Right lobe of liver (tissue), 6 donors: ENCODE measurements at regions not wholly inside any gene's neighbourhood (a gene's known extent, or its start where the extent isn't known, plus 50 kb on each side); places are given as distances from the start of the nearest gene placed in this dataset.

Source experiments
- ATAC-seq, 4 donors: fragments of 200-7000 bp; cut with Tn5 transposase; one replicate each; pipeline ENCODE4 v1.9.1; 2020; ENCODE audit warnings: mild to moderate bottlenecking in 4 of 4, moderate library complexity in 4 of 4
- DNase-seq, 3 donors: peaks; one replicate each; pipeline ENCODE4 v3.0.0-alpha.2; 2020
- H3K27ac ChIP-seq, 3 donors: fragments of 200-600 bp; one replicate each; pipeline ENCODE4 v1.8.0; 2022
- H3K27me3 ChIP-seq, 2 donors: fragments of 200-600 bp; one replicate each; pipeline ENCODE4 v1.8.0; 2022
- H3K36me3 ChIP-seq, 4 donors: fragments of 200-600 bp; sonication (generic) in 1 of 4; one replicate each; pipeline versions ENCODE4 v1.5.1 to v1.8.0; 2017 to 2022; ENCODE audit warnings: control low read depth in 1 of 4
- H3K4me1 ChIP-seq, 4 donors: fragments of 200-600 bp; sonication (generic) in 1 of 4; one replicate each; pipeline versions ENCODE4 v1.5.1 to v1.8.0; 2017 to 2022; ENCODE audit warnings: control low read depth in 1 of 4
- H3K4me3 ChIP-seq, 3 donors: fragments of 200-600 bp; one replicate each; pipeline ENCODE4 v1.8.0; 2022
- H3K9me3 ChIP-seq, 4 donors: fragments of 200-600 bp; sonication (generic) in 1 of 4; one replicate each; pipeline versions ENCODE4 v1.5.1 to v1.8.0; 2017 to 2022; ENCODE audit warnings: control low read depth in 1 of 4
- POLR2A ChIP-seq: fragments of 450-650 bp; IDR thresholded peaks from one replicate; pipeline ENCODE4 v1.6.1; 2017; ENCODE audit warnings: antibody characterized with exemption, mild to moderate bottlenecking
- WGBS: methylation state at CpG from one replicate; pipeline ENCODE4 v1.1.6; 2018; ENCODE audit warnings: low coverage, low lambda C conversion rate; ENCODE audit not compliant: insufficient coverage; ENCODE audit errors: missing lambda C conversion rate; 5-methylcytosine and 5-hydroxymethylcytosine counted together
- intact Hi-C, 2 donors: fragments of 100-400 bp; cut with DNase I; formaldehyde crosslinking; loops; one replicate each; pipeline versions ENCODE4 v1.11.2 to v1.14.1; 2022
- TF ChIP-seq, protein P1 (sequence below), 4 donors: fragments of 200-600 bp in 3 of 4; fragments of 450-650 bp in 1 of 4; IDR thresholded peaks; one replicate each; pipeline versions ENCODE4 v1.5.1 to v1.8.0; 2016 to 2022; ENCODE audit warnings: antibody characterized with exemption in 4 of 4, mild to moderate bottlenecking in 2 of 4
- donor health status: DM: no; HTN: yes; CAD: no.
- donor health status: DM: no; HTN: no; CAD: no.
- donor health status: DM: no; HTN: no; CAD: no.
- donor health status: DM: no; HTN: yes; CAD: no.
- donor health status: DM: no; HTN: yes; CAD: no.

DNA sequence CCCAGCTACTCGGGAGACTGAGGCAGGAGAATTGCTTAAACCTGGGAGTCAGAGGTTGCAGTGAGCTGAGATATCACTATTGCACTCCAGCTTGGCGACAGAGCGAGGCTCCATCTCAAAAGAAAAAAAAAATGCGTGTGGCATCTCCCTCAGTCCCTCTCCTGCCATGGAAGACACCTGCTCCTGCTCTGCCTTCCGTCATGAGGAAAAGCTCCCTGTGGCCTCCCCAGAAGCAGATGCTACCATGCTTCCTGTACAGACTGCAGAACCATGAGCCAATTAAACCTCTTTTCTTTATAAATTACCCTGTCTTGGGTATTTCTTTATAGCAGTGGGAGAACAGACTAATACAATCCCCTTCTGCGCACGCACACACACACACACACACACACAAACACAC, 249.4 kb downstream of the MN1 start:
- DNase-seq (no peak), ATAC-seq (no peak)
- no peak for TF ChIP-seq POLR2A
- TF ChIP-seq, protein P1, sequence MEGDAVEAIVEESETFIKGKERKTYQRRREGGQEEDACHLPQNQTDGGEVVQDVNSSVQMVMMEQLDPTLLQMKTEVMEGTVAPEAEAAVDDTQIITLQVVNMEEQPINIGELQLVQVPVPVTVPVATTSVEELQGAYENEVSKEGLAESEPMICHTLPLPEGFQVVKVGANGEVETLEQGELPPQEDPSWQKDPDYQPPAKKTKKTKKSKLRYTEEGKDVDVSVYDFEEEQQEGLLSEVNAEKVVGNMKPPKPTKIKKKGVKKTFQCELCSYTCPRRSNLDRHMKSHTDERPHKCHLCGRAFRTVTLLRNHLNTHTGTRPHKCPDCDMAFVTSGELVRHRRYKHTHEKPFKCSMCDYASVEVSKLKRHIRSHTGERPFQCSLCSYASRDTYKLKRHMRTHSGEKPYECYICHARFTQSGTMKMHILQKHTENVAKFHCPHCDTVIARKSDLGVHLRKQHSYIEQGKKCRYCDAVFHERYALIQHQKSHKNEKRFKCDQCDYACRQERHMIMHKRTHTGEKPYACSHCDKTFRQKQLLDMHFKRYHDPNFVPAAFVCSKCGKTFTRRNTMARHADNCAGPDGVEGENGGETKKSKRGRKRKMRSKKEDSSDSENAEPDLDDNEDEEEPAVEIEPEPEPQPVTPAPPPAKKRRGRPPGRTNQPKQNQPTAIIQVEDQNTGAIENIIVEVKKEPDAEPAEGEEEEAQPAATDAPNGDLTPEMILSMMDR (IDR thresholded peaks at IDR 0.05), result no peak
- no peaks in the 10 kb centered on the region for H3K27me3 ChIP-seq
- no peak overlapping the region for H3K27ac ChIP-seq
- no peaks in the 10 kb centered on the region for H3K36me3 ChIP-seq
- intact Hi-C loops, result no loop called here
- H3K4me3 ChIP-seq, result no peak overlapping the region
- H3K9me3 ChIP-seq, result no peaks in the 10 kb centered on the region
- WGBS, result 96% methylated on average over 4 of the region's 7 CpGs
- no peaks in the 10 kb centered on the region for H3K4me1 ChIP-seq

- Histone ChIP-seq H3K27ac (no peak overlapping the region), H3K4me3 (no peak overlapping the region), H3K36me3 (no peaks in the 10 kb centered on the region), H3K27me3 (no peaks in the 10 kb centered on the region), H3K9me3 (no peaks in the 10 kb centered on the region), H3K4me1 (no peaks in the 10 kb centered on the region)
- no peak for TF ChIP-seq POLR2A
- TF ChIP-seq, protein P1 (IDR thresholded peaks at IDR 0.05), result no peak
- WGBS, result 90% methylated on average over 1 of the region's 1 CpG
- DNase-seq (no peak), ATAC-seq (no peak)
- intact Hi-C loops, result no loop called here
These were observed 248.7 kb downstream of the MN1 start for GRCh38 chr22:27552863-27553262.

DNA sequence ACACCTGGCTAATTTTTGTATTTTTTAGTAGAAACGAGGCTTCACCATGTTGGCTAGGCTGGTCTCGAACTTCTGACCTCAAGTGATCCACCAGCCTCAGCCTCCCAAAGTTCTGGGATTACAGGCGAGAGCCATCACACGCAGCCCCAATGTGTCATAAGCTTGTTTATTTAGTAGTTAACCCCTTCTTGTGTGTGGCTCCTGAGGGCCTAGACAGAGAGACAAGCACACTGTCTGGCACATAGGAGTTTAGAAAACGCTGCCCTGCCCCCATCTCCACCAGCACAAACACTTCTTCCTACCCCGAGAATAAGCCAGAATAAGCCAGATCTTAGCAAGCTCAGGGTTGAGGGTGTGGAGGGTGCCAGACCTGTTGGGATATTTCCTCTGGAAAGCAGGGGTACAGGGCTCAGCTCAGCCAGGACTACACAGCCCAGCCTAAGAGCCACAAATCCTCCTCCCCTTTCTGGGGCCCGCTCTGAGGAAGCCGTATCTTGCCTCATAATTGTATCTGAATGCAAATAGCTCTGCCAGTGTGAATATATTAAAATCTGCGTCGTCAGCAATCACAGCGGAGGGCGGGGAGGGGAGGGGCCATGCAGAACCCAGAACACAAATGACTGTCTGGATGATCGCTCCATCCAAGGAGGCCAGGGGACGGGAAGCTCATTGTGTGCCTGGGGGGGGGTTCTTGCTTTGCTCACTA, 247.3 kb downstream of the MN1 start:
- no peaks in the 10 kb centered on the region for H3K36me3 ChIP-seq
- no peak for ATAC-seq
- intact Hi-C loops, result no loop called here
- DNase-seq, result no peak
- 38% methylated on average over 12 of the region's 14 CpGs for WGBS
- H3K9me3 ChIP-seq, result no peaks in the 10 kb centered on the region
- no peak overlapping the region for H3K27ac ChIP-seq
- TF ChIP-seq, protein P1 (IDR thresholded peaks at IDR 0.05), result no peak
- no peak for TF ChIP-seq POLR2A
- H3K4me3 ChIP-seq, result no peak overlapping the region
- no peaks in the 10 kb centered on the region for H3K4me1 ChIP-seq
- H3K27me3 ChIP-seq, result no peaks in the 10 kb centered on the region

DNA sequence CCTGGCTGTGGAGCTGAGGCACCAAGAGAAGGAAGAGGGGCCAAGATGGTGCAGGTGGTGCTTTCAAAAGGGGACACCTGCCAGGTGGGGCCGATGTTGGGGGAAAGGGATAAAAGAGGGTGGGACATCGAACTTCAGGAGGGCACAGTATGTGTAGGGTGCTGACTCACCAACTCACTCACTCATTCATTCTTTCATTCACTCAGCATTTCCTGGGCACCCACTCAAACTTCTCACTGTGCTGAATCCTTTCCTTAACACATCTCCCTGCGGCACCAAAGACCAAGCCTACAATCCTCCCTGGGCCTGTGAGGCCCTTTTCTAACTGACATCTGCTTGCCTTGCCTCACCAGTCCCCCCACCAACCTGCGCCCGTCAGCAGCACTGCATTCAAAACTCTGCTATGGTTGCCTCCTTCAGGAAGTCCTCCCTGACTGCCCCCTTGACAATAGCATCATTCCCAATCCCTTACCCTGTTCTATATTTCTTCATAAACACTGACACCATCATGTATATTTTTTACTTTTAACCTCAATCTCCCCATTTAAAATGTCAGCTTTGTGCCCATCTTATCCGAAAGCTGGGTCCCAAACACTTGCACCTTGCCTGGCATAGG, 246.6 kb downstream of the MN1 start:
- H3K36me3 ChIP-seq, result no peaks in the 10 kb centered on the region
- no peak for DNase-seq
- no peak for TF ChIP-seq POLR2A
- TF ChIP-seq, protein P1 (IDR thresholded peaks at IDR 0.05), result no peak
- no peak overlapping the region for H3K27ac ChIP-seq
- ATAC-seq, result no peak
- H3K4me3 ChIP-seq, result no peak overlapping the region
- intact Hi-C loops, result no loop called here
- H3K27me3 ChIP-seq, result no peaks in the 10 kb centered on the region
- no peaks in the 10 kb centered on the region for H3K4me1 ChIP-seq
- 87% methylated on average over 3 of the region's 6 CpGs for WGBS
- no peaks in the 10 kb centered on the region for H3K9me3 ChIP-seq
